HG03064 (cell line): ENCODE measurements at regions not wholly inside any gene's neighbourhood (a gene's known extent, or its start where the extent isn't known, plus 50 kb on each side); places are given as distances from the start of the nearest gene placed in this dataset.
"Not testable (repeated sequence)": the region's sequence is repeated elsewhere in the genome, so short reads cannot be mapped to it uniquely, and the experiment has no call there.

Source experiments
- ATAC-seq: cut with Tn5 transposase; IDR thresholded peaks from one replicate; pipeline ENCODE4 v1.9.1; 2021; ENCODE audit warnings: low read depth; ENCODE audit not compliant: unreplicated experiment

DNA sequence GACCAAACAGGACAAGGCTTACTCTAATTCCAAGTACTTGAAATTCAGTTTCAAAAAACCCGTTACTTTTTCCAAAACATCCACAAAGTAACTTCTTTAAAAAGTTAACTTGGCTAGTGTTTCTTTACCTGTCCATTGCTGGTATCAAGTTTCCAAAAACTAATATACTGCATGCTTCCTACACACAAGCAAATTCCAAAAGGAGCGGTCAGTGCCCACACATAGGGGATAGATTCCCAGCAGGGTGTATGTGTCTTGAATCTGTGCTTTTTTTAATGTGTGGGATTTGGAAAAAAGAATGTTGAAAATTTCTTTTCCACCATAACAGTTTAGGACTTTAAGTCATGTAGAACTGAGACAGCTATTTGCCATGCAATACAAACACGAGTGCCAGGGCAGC is 367.8 kb upstream of the SOX9 start:
- no peak for ATAC-seq

DNA sequence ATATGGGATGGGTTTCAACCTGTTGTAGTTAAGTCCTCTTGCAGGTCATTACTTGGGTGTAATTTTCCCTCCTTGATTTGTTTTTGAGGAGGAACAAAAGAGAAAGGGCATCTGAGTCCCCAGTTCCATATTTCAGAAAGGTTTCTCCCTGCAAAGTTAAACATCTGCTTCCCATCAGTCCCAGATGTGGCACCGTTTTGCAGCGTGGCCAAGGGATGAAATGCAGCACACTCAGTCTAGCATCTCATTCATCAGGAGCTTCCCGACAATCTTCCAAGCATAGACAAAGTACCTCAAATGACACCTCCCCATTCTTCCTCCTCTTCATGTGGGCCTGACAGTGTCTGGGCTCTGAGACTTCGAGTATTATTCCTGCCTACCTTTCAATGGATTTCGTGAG is 363.7 kb upstream of the SOX9 start:
- ATAC-seq: no peak

DNA sequence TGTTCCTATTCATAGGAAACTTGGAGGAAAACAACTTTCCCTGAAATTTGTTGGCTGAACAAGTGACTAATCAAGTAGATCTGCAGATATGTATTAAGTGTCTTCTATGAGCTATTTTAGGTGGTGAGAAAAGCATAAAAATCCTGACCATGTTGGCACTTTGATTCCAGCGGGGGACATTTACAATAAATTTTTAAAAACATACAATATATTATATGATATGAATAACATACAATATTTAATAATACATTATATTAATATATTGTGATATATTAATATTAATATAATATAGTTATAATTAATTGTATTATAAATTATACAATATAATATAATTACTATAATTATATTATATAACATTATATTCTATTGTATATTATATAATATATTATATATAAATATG is 362.9 kb upstream of the SOX9 start:
- no peak for ATAC-seq

DNA sequence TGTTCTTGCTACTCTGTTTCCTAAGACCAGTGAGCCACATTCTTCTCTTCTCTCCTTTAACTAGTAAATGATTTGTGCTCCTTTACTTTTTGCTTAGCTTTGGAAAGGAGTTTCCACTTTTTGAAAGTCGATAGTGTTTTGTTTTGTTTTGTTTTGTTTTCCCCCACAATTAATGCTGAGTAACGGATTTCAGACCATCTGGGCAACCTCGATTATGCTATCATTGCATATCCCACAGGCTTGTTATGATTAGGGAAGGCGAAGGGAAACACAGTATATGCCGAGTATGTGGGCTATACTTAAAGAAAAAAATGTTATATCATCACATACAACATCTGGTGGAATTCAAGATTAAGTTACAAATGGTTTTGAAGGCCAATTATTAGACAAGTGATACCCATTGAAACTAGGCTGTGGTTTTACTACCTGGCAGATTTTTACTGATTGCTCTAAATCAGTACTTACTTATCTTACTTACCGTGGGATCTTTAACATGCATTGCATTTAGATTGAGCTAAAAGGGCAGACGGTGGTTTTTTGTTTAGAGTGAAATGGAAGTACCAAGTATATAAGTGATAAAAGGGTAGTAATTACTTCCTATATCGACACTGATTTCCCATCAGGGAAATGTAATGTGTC is 361.3 kb upstream of the SOX9 start:
- no peak for ATAC-seq

DNA sequence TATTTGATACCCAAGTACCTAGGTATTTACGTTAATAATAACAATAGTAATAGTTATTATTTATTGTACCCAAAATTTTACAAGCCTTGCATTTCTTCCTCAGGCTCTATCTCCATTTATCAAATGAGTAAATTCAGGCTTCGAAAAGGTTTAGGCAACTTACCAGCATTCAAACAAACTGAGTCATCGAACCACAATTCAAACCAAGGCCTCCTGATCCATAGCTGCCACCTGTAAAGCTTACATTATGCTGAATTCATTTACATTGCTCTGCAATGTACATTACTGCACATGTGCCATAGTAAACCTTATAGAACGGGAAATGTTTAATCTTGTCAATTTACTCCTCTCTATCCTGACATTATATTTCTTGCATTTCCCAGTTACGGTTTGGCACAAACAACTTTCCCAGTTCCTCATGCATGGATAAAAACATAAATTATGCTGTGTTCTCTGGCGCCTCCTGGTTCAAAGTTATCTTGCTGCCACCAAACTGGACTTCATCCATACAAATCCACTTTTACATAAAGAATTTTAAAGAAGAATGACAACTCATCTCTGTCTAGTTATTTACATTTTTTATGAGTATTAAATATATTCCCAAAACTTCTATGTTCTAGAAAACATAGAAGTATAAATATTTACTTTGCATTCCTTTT is 360.6 kb upstream of the SOX9 start:
- no peak for ATAC-seq

DNA sequence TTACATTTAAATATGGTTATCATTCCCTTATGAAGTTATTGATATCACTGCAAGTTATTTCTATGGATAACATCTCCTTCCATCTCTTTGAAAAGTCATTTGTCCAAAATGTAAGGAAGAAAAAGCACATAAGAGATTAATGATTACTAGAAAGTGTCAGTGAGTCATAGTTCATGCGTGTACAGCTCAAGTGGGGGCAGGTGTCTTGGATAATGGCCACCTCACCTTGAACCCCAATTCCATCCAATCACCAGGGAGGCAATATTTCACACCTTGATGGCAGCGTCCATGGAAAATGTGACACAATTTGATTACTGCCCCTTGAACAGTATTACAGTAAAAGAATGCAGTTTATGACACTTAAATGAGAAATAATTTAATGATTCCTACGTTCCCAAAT is 358.3 kb upstream of the SOX9 start:
- no peak for ATAC-seq

DNA sequence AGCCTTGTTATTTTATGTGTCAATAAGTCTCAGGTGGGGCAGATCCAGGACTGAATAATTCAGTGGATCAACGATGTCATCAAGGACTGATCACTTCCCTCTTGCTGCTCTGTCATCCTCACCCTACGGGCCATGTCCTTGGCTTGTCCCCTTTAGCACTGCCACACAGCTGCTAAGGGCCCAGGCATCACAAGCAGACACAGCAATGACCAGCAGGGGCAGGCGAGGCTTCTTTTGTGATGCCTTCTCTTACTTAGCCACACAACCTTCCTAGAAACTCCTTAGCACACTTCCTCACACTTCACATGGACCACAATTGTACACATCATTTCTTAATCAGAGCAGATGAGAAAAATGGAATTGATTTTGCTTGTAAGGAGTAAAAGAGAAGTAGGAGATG is 356.3 kb upstream of the SOX9 start:
- no peak for ATAC-seq

DNA sequence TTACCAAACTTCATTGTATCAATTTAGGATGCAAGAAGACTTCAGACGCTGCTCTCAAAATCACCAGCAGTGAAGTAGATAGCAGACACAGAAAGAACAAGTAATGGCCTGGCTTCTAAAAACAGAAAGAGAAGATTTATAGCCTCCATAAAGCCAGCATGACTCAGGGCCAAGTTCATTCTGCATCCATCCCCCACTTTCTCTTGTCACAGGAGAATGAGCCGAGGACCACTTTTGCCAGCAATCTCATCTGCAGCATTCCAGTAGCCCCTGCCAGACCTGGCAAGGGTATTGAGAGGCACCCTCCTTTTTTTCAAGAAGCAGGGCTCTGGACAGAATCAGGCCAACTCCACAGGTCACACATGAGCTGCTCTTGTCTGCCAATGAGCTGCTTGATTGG is 355.4 kb upstream of the SOX9 start:
- ATAC-seq: no peak

DNA sequence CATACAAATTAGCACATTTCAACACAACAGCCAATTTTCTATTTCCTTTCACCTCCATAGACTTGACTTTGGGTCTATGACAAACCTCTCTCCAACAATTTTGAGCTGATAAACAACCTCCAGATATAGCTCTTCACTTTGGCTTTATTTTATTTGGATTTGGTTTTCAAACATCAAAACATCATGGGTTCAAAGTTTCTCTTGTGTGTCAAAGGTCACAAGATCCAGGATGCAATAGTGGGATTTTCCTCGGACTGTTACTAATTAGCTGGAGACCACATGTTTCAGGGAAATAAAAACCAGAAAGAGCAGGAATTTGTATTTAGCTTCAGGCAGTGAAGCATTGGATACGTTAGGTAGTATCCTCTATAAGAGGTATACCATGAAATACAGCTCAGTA is 351.0 kb upstream of the SOX9 start:
- ATAC-seq: no peak

DNA sequence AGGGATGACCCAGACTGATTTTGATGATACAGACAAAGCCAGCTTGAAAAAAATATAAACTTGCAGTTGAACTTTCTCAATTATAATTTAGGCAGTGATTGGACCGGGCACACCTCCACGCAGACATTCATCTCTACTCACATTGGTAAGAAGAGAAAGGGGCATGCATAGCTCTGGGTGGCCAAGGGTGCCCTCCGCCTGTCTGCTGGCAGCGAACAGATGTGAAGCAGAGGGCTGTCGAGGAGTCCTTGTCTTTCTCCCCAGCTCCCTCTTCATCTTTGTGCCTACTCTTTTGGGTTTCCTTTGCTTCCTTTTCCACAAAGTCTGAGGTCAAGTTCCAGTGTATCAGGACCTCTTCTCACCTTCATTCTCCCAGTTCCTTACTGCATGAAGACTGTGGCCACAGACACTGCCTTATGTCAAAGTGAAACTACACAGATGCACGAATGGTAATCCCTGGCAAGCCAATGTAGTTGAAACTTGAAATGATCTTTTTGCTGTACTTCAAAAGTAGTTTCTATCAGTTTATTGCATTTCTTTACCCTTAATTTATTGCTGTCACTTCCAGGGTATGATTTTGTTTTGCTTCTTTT is 343.7 kb upstream of the SOX9 start:
- no peak for ATAC-seq

DNA sequence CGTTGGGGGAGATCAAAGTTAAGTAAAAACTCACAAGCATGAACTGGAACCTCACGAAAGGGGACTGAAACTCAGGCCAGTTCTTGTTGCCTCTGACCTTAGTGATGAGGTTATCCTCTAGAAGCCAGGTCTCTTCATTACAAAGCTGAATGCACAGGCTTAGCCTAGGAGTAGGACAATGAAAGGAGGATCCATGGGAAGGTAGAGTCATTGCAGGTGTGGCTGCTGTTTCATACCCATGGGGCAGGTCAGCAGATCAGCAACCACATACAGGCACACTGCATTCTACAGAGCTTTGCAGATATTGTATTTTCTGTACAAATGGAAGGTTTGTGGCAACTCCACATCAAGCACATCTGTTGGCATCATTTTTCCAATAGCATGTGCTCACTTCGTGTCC is 341.3 kb upstream of the SOX9 start:
- no peak for ATAC-seq

DNA sequence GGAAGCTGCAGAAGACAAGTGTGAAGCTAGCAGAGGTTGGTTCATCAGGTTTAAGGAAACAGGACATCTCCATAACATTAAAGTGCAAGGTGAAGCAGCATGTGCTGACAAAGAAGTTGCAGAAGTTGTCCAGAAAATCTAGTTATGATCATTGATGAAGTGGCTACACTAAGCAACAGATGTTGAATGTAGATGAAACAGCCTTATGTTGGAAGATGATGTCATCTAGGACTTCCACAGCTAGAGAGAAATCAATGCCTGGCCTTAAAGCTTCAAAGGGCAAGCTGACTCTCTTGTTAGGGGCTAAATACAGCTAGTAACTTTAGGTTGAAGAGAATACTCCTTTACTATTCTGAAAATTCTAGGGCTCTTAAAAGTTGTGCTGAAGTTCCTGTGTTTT is 340.2 kb upstream of the SOX9 start:
- ATAC-seq: no peak

DNA sequence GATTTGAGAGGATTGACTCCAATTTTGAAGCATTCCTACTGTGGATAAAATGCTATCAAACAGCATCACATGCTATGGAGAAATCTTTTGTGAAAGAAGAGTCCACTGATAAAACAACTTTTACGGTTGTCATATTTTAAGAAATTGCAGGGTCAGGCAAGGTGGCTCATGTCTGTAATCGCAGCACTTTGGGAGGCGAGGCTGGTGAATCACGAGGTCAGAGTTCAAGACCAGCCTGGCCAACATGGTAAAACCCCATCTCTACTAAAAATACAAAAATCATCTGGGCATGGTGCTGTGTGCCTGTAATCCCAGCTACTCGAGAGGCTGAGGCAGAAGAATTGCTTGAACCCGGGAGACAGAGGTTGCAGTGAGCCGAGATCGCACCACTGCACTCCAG is 338.8 kb upstream of the SOX9 start:
- not testable (repeated sequence) for ATAC-seq

DNA sequence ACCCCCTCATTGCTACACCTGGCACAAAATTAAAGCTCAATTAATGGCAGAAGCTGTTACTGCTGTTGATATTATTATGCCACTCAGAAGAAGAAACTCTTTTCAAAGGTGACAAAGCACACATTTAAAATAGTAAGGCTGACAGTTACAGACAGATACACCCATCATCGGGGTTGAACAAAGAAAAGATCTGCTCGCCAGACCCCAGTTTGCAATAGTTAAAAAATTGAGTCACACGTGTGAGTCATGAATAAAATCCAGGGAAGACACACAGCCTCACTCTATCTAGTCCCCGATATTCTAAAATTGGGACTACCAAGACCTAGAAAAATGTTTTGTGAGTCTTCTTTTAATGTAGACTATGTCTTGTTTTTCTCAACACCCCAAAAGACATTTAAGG is 330.0 kb upstream of the SOX9 start:
- ATAC-seq: no peak

DNA sequence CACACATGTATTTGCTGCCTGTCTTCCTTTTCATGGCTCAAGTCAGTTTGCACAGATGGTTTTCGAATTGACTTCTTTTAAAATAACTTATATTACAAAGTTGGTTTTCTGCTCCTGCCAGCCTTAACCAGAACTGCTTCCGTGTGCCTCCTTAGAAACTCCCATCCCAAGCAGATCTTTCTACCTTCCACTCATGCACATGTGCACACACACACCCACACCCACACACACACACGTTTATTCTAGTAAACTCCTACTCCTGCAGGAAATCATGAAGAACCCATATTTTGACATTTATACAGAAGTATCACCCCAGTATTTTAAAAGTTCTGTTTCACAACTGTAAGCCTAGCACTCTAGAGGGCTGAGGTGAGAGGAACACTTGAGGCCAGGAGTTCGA is 329.5 kb upstream of the SOX9 start:
- no peak for ATAC-seq

DNA sequence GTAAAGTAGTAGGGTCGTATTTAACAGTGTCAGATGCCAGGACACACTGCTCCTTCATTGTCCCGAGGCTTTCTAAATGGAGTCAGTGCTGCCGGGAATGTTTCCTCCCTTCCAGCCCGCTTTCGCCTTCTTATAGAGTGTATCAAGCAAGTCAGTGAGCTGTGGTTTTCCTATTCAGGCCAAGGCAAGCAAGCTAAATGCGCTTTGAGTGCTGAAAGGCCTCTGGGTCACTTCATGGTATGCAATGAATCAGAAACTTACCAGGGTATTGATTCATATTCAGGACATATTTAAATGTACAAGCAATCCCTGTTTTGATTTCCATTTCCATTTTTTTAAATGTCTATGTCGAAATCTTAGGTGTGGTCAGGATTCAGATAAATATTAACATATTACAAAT is 327.9 kb upstream of the SOX9 start:
- no peak for ATAC-seq

DNA sequence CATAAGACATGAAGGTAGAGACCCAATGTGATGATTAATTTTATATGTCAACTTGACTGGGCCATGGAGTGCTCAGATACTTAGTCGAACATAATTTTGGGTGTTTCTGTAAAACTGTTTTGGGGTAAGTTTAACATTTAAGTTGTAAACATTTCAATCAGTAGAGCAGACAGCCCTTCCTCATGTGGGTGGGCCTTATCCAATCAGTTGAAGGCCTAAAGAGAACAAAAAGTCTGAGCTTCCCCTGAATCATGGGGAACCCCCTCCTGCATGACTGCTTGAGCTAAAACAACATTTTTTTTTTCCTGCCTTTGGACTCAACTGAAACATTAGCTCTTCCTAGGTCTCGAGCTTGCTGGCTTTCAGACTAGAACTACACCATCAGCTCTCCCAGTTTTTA is 327.3 kb upstream of the SOX9 start:
- no peak for ATAC-seq

DNA sequence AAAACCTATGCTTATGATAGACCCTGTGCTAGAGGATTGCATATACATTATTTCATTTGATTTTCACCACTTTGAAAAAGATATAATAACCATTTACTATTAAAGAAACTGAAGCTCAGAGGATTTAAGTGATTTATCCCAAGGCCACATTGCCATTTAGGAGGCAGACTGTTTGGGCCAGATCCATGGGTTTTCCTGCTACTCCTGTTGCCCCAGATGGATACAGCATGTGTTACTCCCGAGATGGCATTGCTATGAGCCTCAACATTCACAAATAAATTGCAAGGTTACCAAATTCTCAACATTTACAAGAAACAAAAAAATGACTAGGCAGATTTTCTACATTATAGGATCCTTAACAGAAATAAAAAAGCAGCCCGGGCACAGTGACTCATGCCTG is 322.1 kb upstream of the SOX9 start:
- ATAC-seq: no peak

DNA sequence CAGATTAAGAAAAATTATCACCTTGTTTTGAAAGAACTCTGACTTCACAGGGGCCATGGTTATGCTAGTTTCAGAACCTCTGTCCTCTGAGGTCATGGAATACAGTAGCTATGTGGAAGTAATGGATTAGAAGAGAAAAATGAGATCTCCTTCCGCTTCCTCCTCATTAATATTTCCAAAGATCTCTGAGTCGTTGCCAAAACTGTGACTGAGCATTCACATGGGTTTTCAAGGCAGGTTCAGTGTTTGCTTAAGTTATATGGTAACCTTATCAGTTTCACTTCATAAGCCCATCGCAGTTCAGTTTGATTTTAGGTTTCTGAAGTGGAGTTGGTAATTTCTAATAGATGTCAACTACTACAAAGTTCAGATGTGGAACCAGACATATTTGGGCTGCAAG is 321.2 kb upstream of the SOX9 start:
- ATAC-seq: no peak

DNA sequence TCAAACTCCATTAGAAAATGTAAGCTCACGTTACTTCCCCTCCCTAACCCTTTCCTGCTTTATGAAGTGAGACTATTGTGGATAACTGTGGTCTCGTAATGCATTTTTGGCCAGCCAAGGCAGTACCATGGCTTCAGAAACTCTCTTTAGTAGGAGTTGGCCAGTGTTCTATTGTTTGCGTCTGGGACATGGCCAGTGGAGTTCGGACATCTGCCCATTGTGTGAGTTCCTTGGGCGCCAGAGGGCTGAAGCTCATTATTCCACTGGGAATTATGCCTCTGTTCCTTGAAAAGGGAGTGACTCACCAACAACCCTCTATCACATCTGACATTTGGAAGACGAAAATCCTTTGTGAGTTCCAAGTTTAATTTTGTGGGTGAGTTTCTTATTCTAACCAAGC is 319.5 kb upstream of the SOX9 start:
- no peak for ATAC-seq

DNA sequence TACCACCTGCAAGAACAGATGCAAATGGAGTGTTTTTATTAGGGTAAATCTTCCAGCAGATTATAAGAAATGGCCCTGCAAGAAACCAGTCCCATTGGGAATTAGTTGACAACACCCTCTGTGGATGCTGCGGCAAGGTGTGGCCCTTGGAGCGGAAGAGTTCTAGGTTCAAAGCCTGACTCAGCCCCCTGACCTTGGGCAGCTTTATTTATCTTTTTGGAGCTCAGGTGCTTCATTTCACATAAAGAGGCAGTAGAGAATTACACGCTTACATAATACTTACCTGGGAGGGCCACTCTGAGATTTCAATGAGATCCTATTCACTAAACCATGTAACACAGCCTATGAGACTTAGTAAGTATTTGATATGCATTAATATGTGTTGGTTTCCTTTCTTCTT is 318.2 kb upstream of the SOX9 start:
- no peak for ATAC-seq

DNA sequence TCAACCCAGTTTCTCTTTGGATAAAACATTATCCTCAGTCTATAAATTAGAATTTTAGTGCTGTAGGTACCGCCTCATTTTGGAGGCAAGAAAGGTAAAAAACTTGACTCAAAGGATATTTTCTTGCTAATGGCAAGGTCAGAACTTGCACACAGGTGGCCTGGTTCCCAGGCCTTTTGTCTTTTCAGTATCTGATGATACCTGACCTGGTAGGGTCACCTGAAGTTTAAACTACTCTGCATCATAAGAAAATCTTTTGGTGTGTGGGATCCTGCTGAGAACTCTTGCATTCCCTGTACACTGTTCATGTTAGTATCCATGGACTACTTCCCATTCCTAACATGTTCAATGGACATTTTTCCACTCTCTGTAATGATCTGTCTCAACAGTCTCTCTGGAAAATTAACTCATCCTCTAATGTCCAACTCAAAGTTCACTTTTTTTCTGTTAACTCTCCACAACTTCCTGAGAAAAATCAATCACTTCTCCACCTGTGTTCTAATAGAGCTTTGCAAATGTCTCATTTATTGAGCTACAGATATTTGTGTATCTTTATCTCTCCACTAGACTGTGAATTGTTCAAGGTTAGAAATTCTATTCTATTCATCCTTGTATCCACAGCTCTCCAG is 317.1 kb upstream of the SOX9 start:
- ATAC-seq: no peak
